SJCRH30 (cell line): ENCODE measurements at regions not wholly inside any gene's neighbourhood (a gene's known extent, or its start where the extent isn't known, plus 50 kb on each side); places are given as distances from the start of the nearest gene placed in this dataset.

Experiments
- DNase-seq, 2 experiments: peaks; one replicate each; pipeline ENCODE4 v3.0.0-alpha.2; 2015 to 2020
- H3K27ac ChIP-seq: fragments of 250-450 bp; sonication (Bioruptor Pico); 2 replicates; pipeline ENCODE4 v1.5.1; 2020; ENCODE audit warnings: mild to moderate bottlenecking, moderate library complexity
- H3K27me3 ChIP-seq: fragments of 250-450 bp; sonication (Bioruptor Pico); 2 replicates; pipeline ENCODE4 v1.5.1; 2020; ENCODE audit warnings: mild to moderate bottlenecking, moderate library complexity
- H3K36me3 ChIP-seq: fragments of 250-450 bp; sonication (Bioruptor Pico); 2 replicates; pipeline ENCODE4 v1.5.1; 2020; ENCODE audit warnings: mild to moderate bottlenecking, moderate library complexity
- H3K4me1 ChIP-seq: fragments of 250-450 bp; sonication (Bioruptor Pico); 2 replicates; pipeline ENCODE4 v1.5.1; 2020; ENCODE audit warnings: mild to moderate bottlenecking, moderate library complexity
- H3K4me3 ChIP-seq: fragments of 250-450 bp; sonication (Bioruptor Pico); 2 replicates; pipeline ENCODE4 v1.5.1; 2020; ENCODE audit warnings: mild to moderate bottlenecking, moderate library complexity
- H3K9me3 ChIP-seq: fragments of 250-450 bp; sonication (Bioruptor Pico); replicated peaks from 2 replicates; pipeline ENCODE4 v1.5.1; 2020; ENCODE audit warnings: mild to moderate bottlenecking, moderate library complexity

GRCh38 chr2:10234409-10235094, 68.2 kb upstream of the HPCAL1 start:
- DNase-seq, result no peak
- Histone ChIP-seq H3K27me3 (no peaks in the 10 kb centered on the region), H3K27ac (no peak overlapping the region), H3K4me3 (no peak overlapping the region), H3K36me3 (no peaks in the 10 kb centered on the region), H3K4me1 (peaks cover 5% of the 10 kb centered on the region), H3K9me3 (no peaks in the 10 kb centered on the region)

GRCh38 chr2:10235099-10235908, 67.4 kb upstream of the HPCAL1 start:
- H3K4me3 ChIP-seq, result no peak overlapping the region
- no peak overlapping the region for H3K27ac ChIP-seq
- peaks cover 5% of the 10 kb centered on the region for H3K4me1 ChIP-seq
- no peaks in the 10 kb centered on the region for H3K36me3 ChIP-seq
- no peaks in the 10 kb centered on the region for H3K9me3 ChIP-seq
- H3K27me3 ChIP-seq, result no peaks in the 10 kb centered on the region
- DNase-seq, result no peak

GRCh38 chr2:10235909-10236550, 66.7 kb upstream of the HPCAL1 start:
- Histone ChIP-seq H3K9me3 (no peaks in the 10 kb centered on the region), H3K27me3 (no peaks in the 10 kb centered on the region), H3K4me1 (peaks cover 5% of the 10 kb centered on the region), H3K27ac (no peak overlapping the region), H3K36me3 (no peaks in the 10 kb centered on the region), H3K4me3 (no peak overlapping the region)
- no peak for DNase-seq

- no peaks in the 10 kb centered on the region for H3K9me3 ChIP-seq
- DNase-seq, result no peak
- H3K27me3 ChIP-seq, result no peaks in the 10 kb centered on the region
- no peaks in the 10 kb centered on the region for H3K36me3 ChIP-seq
- no peak overlapping the region for H3K27ac ChIP-seq
- H3K4me3 ChIP-seq, result no peak overlapping the region
- peaks cover 5% of the 10 kb centered on the region for H3K4me1 ChIP-seq
Observed at GRCh38 chr2:10236571-10237391, 65.9 kb upstream of the HPCAL1 start.

- Histone ChIP-seq H3K36me3 (no peaks in the 10 kb centered on the region), H3K27ac (no peak overlapping the region), H3K9me3 (no peaks in the 10 kb centered on the region), H3K27me3 (no peaks in the 10 kb centered on the region), H3K4me1 (peaks cover 5% of the 10 kb centered on the region), H3K4me3 (no peak overlapping the region)
- no peak for DNase-seq
Observed at GRCh38 chr2:10237392-10238321, 65.0 kb upstream of the HPCAL1 start.

- Histone ChIP-seq H3K36me3 (no peaks in the 10 kb centered on the region), H3K4me1 (peaks cover 5% of the 10 kb centered on the region)
Observed at GRCh38 chr2:10238396-10238795, 64.3 kb upstream of the HPCAL1 start.

GRCh38 chr2:10238991-10239485, 63.7 kb upstream of the HPCAL1 start:
- no peaks in the 10 kb centered on the region for H3K36me3 ChIP-seq
- no peaks in the 10 kb centered on the region for H3K9me3 ChIP-seq
- no peak overlapping the region for H3K27ac ChIP-seq
- no peak overlapping the region for H3K4me3 ChIP-seq
- peaks cover 5% of the 10 kb centered on the region for H3K4me1 ChIP-seq
- DNase-seq, result no peak
- no peaks in the 10 kb centered on the region for H3K27me3 ChIP-seq

More at GRCh38 chr2:10238396-10238795, 64.3 kb upstream of the HPCAL1 start:
- Histone ChIP-seq H3K27me3 (no peaks in the 10 kb centered on the region), H3K27ac (no peak overlapping the region), H3K9me3 (no peaks in the 10 kb centered on the region), H3K4me3 (no peak overlapping the region)
- DNase-seq, result no peak

GRCh38 chr2:10239561-10239967, 63.1 kb upstream of the HPCAL1 start:
- peaks cover 5% of the 10 kb centered on the region for H3K4me1 ChIP-seq
- H3K27me3 ChIP-seq, result no peaks in the 10 kb centered on the region

GRCh38 chr2:10240161-10240681, 62.5 kb upstream of the HPCAL1 start:
- no peak for DNase-seq

More at GRCh38 chr2:10239561-10239967, 63.1 kb upstream of the HPCAL1 start:
- Histone ChIP-seq H3K36me3 (no peaks in the 10 kb centered on the region), H3K4me3 (no peak overlapping the region), H3K27ac (no peak overlapping the region), H3K9me3 (no peaks in the 10 kb centered on the region)
- DNase-seq, result no peak

GRCh38 chr2:10240911-10241610, 61.6 kb upstream of the HPCAL1 start:
- no peaks in the 10 kb centered on the region for H3K27me3 ChIP-seq
- no peaks in the 10 kb centered on the region for H3K36me3 ChIP-seq
- no peak overlapping the region for H3K4me3 ChIP-seq
- no peaks in the 10 kb centered on the region for H3K4me1 ChIP-seq
- no peak for DNase-seq
- H3K27ac ChIP-seq, result no peak overlapping the region
- H3K9me3 ChIP-seq, result no peaks in the 10 kb centered on the region

More at GRCh38 chr2:10240161-10240681, 62.5 kb upstream of the HPCAL1 start:
- Histone ChIP-seq H3K9me3 (no peaks in the 10 kb centered on the region), H3K36me3 (no peaks in the 10 kb centered on the region), H3K4me1 (no peaks in the 10 kb centered on the region), H3K27me3 (no peaks in the 10 kb centered on the region), H3K4me3 (no peak overlapping the region), H3K27ac (no peak overlapping the region)

- H3K4me3 ChIP-seq, result no peak overlapping the region
- H3K36me3 ChIP-seq, result no peaks in the 10 kb centered on the region
- H3K4me1 ChIP-seq, result no peaks in the 10 kb centered on the region
- H3K27me3 ChIP-seq, result no peaks in the 10 kb centered on the region
- no peak overlapping the region for H3K27ac ChIP-seq
- H3K9me3 ChIP-seq, result no peaks in the 10 kb centered on the region
- no peak for DNase-seq
Observed at GRCh38 chr2:10241641-10242430, 60.9 kb upstream of the HPCAL1 start.

GRCh38 chr2:10242451-10242850, 60.3 kb upstream of the HPCAL1 start:
- DNase-seq, result no peak
- Histone ChIP-seq H3K36me3 (no peaks in the 10 kb centered on the region), H3K4me3 (no peak overlapping the region), H3K27me3 (no peaks in the 10 kb centered on the region), H3K9me3 (no peaks in the 10 kb centered on the region), H3K4me1 (no peaks in the 10 kb centered on the region), H3K27ac (no peak overlapping the region)
